ENCODE measurements at regions not wholly inside any gene's neighbourhood (a gene's known extent, or its start where the extent isn't known, plus 50 kb on each side); places are given as distances from the start of the nearest gene placed in this dataset.

GRCh38 chrX:81779701-81780100 is 577.8 kb downstream of the SH3BGRL start:
- TF ChIP-seq POLR2A (IDR thresholded peaks at IDR 0.05; ENCODE audit: low read length), result no peak
- no peak for TF ChIP-seq GATA1 (IDR thresholded peaks at IDR 0.05; ENCODE audit: low read depth, low read length)

Measured in erythroblast (primary cell).